ENCODE measurements at regions not wholly inside any gene's neighbourhood (a gene's known extent, or its start where the extent isn't known, plus 50 kb on each side); places are given as distances from the start of the nearest gene placed in this dataset.

GRCh38 chr7:17211307-17211836, 87.1 kb upstream of the AHR start:
- Histone ChIP-seq H3K23me2 (ENCODE audit: insufficient read length, low read depth, low read length, poor library complexity, severe bottlenecking) (no peaks in the 10 kb centered on the region), H3K4ac (ENCODE audit: low read depth, low read length) (no peak overlapping the region), H2BK20ac (ENCODE audit: low read depth, low read length, poor library complexity, severe bottlenecking) (no peak overlapping the region), H3K27me3 (ENCODE audit: insufficient read depth, low read length) (no peaks in the 10 kb centered on the region), H3K56ac (ENCODE audit: insufficient read length, low read depth, low read length) (no peak overlapping the region), H2BK12ac (ENCODE audit: insufficient read length, low read depth, low read length) (no peak overlapping the region), H3K79me2 (ENCODE audit: insufficient read depth, low read length) (no peaks in the 10 kb centered on the region), H4K5ac (ENCODE audit: insufficient read length, low read depth, low read length) (no peak overlapping the region), H3K79me1 (ENCODE audit: insufficient read depth, low read depth, low read length, poor library complexity, severe bottlenecking) (no peaks in the 10 kb centered on the region), H2BK120ac (ENCODE audit: low read depth, low read length, poor library complexity, severe bottlenecking) (no peak overlapping the region), H4K20me1 (ENCODE audit: control insufficient read depth, insufficient read depth, insufficient read length) (no peaks in the 10 kb centered on the region), H2AFZ (ENCODE audit: low read length) (no peak overlapping the region), H3K23ac (ENCODE audit: insufficient read length, low read depth, low read length) (no peak overlapping the region), H4K91ac (ENCODE audit: insufficient read length, low read depth, low read length) (no peak overlapping the region), H3K14ac (ENCODE audit: insufficient read depth, low read length) (no peak overlapping the region), H2BK15ac (ENCODE audit: low read depth, low read length) (no peak overlapping the region), H4K8ac (replicated peaks; ENCODE audit: insufficient read length, low read depth, low read length) (no peak overlapping the region), H3K18ac (ENCODE audit: insufficient read length, low read depth, low read length) (no peak overlapping the region), H2AK5ac (ENCODE audit: insufficient read length, low read length) (no peak overlapping the region), H2BK5ac (ENCODE audit: insufficient read length, low read length) (no peak overlapping the region), H3K9me3 (ENCODE audit: control insufficient read depth, low read depth, low read length) (no peaks in the 10 kb centered on the region), H3K27ac (ENCODE audit: insufficient read length, low read depth, low read length) (no peak overlapping the region), H3K9ac (ENCODE audit: extremely low read depth, insufficient read length, low read length) (no peak overlapping the region), H3K4me2 (ENCODE audit: insufficient read depth, insufficient read length, low read length) (no peak overlapping the region), H3K4me1 (ENCODE audit: insufficient read depth, low read length) (no peaks in the 10 kb centered on the region), H3T11ph (ENCODE audit: low read length) (no peak overlapping the region)
- H3K36me3 Mint-ChIP-seq (ENCODE audit: insufficient read depth in 1 of 3, low read depth in 3 of 3), result peaks cover 9 to 11% (median 10%) of the 10 kb centered on the region in 3 experiments
- H3K4me1 Mint-ChIP-seq, result peaks cover 0 to under 1% of the 10 kb centered on the region in 2 experiments; a peak in 1 of 4 replicates
- TF ChIP-seq CTCF (conservative IDR thresholded peaks at IDR 0.05), result no peak
- no peak for DNase-seq
- H3K27me3 Mint-ChIP-seq (ENCODE audit: low read depth), result no peaks in the 10 kb centered on the region
- H3K9me3 Mint-ChIP-seq, result peaks cover 13 to 15% of the 10 kb centered on the region in 2 experiments
- H3K4me3 Mint-ChIP-seq, result no peak overlapping the region
- WGBS (ENCODE audit: extremely low coverage, insufficient read length, low lambda C conversion rate), result no CpG with 5 or more reads among the region's 1 CpG
- no peak overlapping the region for H3K27ac Mint-ChIP-seq
